HT-29 (cell line): ENCODE measurements at regions not wholly inside any gene's neighbourhood (a gene's known extent, or its start where the extent isn't known, plus 50 kb on each side); places are given as distances from the start of the nearest gene placed in this dataset.

Experiments
- DNase-seq: peaks from one replicate; pipeline ENCODE4 v3.0.0-alpha.2; 2015; ENCODE audit warnings: low spot score

GRCh38 chr1:201745023-201745422, 83.9 kb upstream of the IPO9 start:
- no peak for DNase-seq

- no peak for DNase-seq
Observed at GRCh38 chr1:201746156-201746555, 82.8 kb upstream of the IPO9 start.

GRCh38 chr1:201747261-201747660, 81.7 kb upstream of the IPO9 start:
- DNase-seq = no peak

GRCh38 chr1:201748335-201748734, 80.6 kb upstream of the IPO9 start:
- no peak for DNase-seq

GRCh38 chr1:201749059-201749690, 79.8 kb upstream of the IPO9 start:
- DNase-seq = no peak

GRCh38 chr1:201750120-201750519, 78.8 kb upstream of the IPO9 start:
- no peak for DNase-seq

- DNase-seq = no peak
Observed at GRCh38 chr1:201750934-201751333, 78.0 kb upstream of the IPO9 start.

- DNase-seq = no peak
Observed at GRCh38 chr1:201751872-201752271, 77.1 kb upstream of the IPO9 start.

GRCh38 chr1:201752333-201752732, 76.6 kb upstream of the IPO9 start:
- DNase-seq = no peak

- no peak for DNase-seq
Observed at GRCh38 chr1:201753492-201753891, 75.5 kb upstream of the IPO9 start.

- no peak for DNase-seq
Observed at GRCh38 chr1:201754353-201754752, 74.6 kb upstream of the IPO9 start.

GRCh38 chr1:201755200-201755599, 73.8 kb upstream of the IPO9 start:
- DNase-seq = no peak

- DNase-seq = no peak
Observed at GRCh38 chr1:201756406-201756805, 72.6 kb upstream of the IPO9 start.

- DNase-seq = no peak
Observed at GRCh38 chr1:201758499-201759050, 70.4 kb upstream of the IPO9 start.

GRCh38 chr1:201759194-201759815, 69.7 kb upstream of the IPO9 start:
- no peak for DNase-seq

- no peak for DNase-seq
Observed at GRCh38 chr1:201760516-201760915, 68.4 kb upstream of the IPO9 start.

- DNase-seq = no peak
Observed at GRCh38 chr1:201761178-201761577, 67.8 kb upstream of the IPO9 start.

- no peak for DNase-seq
Observed at GRCh38 chr1:201761871-201762270, 67.1 kb upstream of the IPO9 start.

- no peak for DNase-seq
Observed at GRCh38 chr1:201762381-201762780, 66.6 kb upstream of the IPO9 start.

- DNase-seq = no peak
Observed at GRCh38 chr1:201763455-201764140, 65.4 kb upstream of the IPO9 start.

- no peak for DNase-seq
Observed at GRCh38 chr1:201764166-201764565, 64.8 kb upstream of the IPO9 start.

GRCh38 chr1:201764579-201764978, 64.4 kb upstream of the IPO9 start:
- DNase-seq = no peak
